HL-60/S4 treated with retinoic acid at 250 ng/mL for 4 days and 3 days (cell line): ENCODE measurements at regions not wholly inside any gene's neighbourhood (a gene's known extent, or its start where the extent isn't known, plus 50 kb on each side); places are given as distances from the start of the nearest gene placed in this dataset.

Experiments used
- in situ Hi-C: fragments of 300-500 bp; cut with MboI; formaldehyde crosslinking; loops from 2 replicates; pipeline ENCODE4 v1.7.0; 2022; ENCODE audit warnings: low sequenced_read_pairs

- in situ Hi-C loops: no loop called here
These were observed 75.1 kb upstream of the CAPRIN2 start for GRCh38 chr12:30829876-30830275.

GRCh38 chr12:30828686-30829085 is 73.9 kb upstream of the CAPRIN2 start:
- in situ Hi-C loops: no loop called here

GRCh38 chr12:30827101-30828066 is 72.6 kb upstream of the CAPRIN2 start:
- in situ Hi-C loops: no loop called here

- in situ Hi-C loops: no loop called here
These were observed 71.5 kb upstream of the CAPRIN2 start for GRCh38 chr12:30826276-30826675.

DNA sequence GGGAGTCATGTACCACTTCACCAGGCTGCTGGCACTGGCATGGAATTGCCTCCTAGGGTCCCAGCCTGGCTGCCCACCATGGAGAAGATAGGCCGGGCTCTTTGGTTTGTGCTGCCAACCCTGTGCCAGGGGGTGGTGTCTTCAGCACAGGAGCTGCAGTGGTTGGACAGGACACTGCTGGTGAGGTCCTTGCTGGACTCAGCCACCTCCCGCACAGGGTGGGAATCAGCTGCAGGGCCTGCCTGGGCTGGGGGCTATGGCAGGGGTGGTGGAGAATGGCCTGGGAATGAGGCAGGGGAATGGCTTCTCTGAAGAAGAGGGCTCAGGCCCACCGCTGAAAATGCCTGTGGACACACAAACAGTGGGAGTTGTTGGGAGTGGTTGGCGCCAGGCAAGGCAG is 70.6 kb upstream of the CAPRIN2 start:
- in situ Hi-C loops: no loop called here

DNA sequence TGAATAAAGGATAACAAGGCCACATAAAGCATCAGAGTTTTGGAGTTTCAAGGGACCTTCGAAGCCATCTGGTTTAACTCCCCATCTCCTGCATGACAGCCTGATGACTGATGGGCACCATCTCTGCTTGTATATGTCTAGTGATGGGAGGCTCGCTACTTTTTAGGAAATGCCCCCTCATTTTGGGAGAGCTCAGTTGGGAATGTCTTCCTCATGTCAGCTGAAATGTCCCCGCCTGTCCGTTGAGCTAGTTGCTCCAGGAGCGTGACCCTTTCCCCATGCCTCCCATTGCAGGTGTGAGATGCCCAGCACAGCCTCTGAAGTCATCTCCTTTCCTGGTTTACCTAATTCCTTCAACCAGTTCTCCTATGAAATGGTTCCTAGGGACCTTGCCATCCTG is 69.6 kb upstream of the CAPRIN2 start:
- in situ Hi-C loops: loop anchor here (25.0 kb wide), 1 partner anchor 1312 kb away; no protein-coding TSS in a partner anchor

- in situ Hi-C loops: loop anchor here (25.0 kb wide), 1 partner anchor 1311 kb away; no protein-coding TSS in a partner anchor
These were observed 69.0 kb upstream of the CAPRIN2 start for GRCh38 chr12:30823764-30824163.

- in situ Hi-C loops: loop anchor here (25.0 kb wide), 1 partner anchor 1311 kb away; no protein-coding TSS in a partner anchor
These were observed 68.5 kb upstream of the CAPRIN2 start for GRCh38 chr12:30823156-30823699.

- in situ Hi-C loops: loop anchor here (25.0 kb wide), 1 partner anchor 1310 kb away; no protein-coding TSS in a partner anchor
These were observed 67.8 kb upstream of the CAPRIN2 start for GRCh38 chr12:30822385-30823155.

- in situ Hi-C loops: loop anchor here (25.0 kb wide), 1 partner anchor 1308 kb away; no protein-coding TSS in a partner anchor
These were observed 65.7 kb upstream of the CAPRIN2 start for GRCh38 chr12:30820406-30820946.

DNA sequence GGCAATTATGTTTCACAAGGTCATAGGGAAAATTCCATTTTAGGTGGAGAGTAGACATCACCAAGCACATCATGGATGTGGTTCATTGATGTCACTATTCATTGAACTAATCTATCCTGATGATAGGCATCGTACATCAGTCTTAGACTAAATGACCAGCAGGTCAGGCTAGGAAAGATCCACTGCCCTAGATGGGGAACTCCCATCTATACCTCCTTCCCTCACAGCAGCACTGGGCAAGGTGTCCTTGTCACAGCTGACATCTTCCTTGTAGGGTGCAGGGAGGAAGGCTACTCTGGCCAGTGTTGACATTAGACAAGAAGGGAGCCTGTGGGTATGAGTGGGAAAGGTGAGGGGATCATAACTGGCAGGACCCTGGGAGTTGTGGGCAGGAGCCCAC is 63.8 kb upstream of the CAPRIN2 start:
- in situ Hi-C loops: loop anchor here (25.0 kb wide), 1 partner anchor 1306 kb away; no protein-coding TSS in a partner anchor

GRCh38 chr12:30816742-30817465 is 62.2 kb upstream of the CAPRIN2 start:
- in situ Hi-C loops: loop anchor here (25.0 kb wide), 1 partner anchor 1305 kb away; no protein-coding TSS in a partner anchor

- in situ Hi-C loops: loop anchor here (25.0 kb wide), 1 partner anchor 1302 kb away; no protein-coding TSS in a partner anchor
These were observed 59.5 kb upstream of the CAPRIN2 start for GRCh38 chr12:30814295-30814655.

- in situ Hi-C loops: loop anchor here (25.0 kb wide), 1 partner anchor 1301 kb away; no protein-coding TSS in a partner anchor
These were observed 59.0 kb upstream of the CAPRIN2 start for GRCh38 chr12:30813525-30814294.

- in situ Hi-C loops: loop anchor here (25.0 kb wide), 1 partner anchor 1300 kb away; no protein-coding TSS in a partner anchor
These were observed 57.2 kb upstream of the CAPRIN2 start for GRCh38 chr12:30811966-30812365.

DNA sequence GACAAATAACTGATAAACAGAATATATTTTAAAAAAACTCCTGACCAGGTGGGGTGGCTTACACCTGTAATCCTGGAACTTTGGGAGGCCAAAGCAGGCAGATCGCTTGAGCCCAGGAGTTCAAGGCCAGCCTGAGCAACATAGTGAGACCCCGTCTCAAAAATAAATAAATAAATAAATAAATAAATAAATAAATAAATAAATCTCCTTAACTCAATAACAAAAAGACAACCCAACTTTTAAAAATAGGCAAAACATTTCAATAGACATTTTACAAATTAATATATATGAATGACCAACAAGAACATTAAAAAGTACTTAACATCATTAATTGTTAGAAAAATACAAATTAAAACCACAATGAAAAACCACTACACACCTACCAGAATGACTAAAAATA is 56.2 kb upstream of the CAPRIN2 start:
- in situ Hi-C loops: loop anchor here (25.0 kb wide), 1 partner anchor 1299 kb away; no protein-coding TSS in a partner anchor

GRCh38 chr12:30807695-30808034 is 52.9 kb upstream of the CAPRIN2 start:
- in situ Hi-C loops: loop anchor here (25.0 kb wide), 1 partner anchor 1295 kb away; no protein-coding TSS in a partner anchor

DNA sequence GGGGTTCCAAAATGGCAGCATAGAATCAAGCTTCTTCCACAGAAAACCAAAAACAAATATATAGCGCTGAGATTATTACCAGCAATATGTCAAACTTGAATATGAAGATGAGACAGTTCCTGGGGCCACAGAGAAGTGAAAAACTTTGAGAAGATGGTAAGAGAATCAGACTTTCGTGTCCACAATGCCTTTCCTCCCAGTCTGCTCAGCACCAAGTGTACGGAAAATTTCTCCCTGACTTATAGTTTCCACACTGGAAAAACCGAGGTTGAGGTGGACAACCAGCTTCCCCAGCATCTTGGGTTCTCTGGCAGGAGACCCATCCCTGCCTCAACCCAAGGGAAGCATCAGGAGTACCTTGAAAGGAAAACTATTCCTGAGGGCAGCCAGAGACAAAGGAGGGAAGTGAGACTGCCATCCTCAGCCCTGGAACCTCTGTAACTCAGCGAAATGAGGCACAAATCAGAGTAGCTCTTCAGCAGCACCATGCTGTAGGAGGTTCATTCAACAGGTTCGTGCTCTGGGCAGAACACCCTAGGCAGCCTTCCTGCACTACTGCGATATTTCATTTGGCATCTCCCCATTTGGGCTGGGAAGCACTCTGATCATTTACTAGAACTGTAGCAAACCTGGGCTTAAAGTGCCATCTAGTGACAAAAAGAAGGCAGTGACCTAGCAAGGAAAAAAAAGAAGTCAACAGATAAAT is 52.4 kb upstream of the CAPRIN2 start:
- in situ Hi-C loops: loop anchor here (25.0 kb wide), 1 partner anchor 1295 kb away; no protein-coding TSS in a partner anchor
